T-cell (primary cell): ENCODE measurements at regions not wholly inside any gene's neighbourhood (a gene's known extent, or its start where the extent isn't known, plus 50 kb on each side); places are given as distances from the start of the nearest gene placed in this dataset.

ENCODE experiments used
- ATAC-seq, 4 experiments: fragments of 200-7000 bp in 3 of 4; fragments of 150-1000 bp in 1 of 4; cut with Tn5 transposase; replicated peaks in 1 of 4; 1 replicate in 3 of 4; 2 replicates in 1 of 4; pipeline ENCODE4 v1.10.0; 2021; ENCODE audit warnings: moderate library complexity in 3 of 4, mild to moderate bottlenecking in 2 of 4, moderate number of reproducible peaks in 1 of 4
- CTCF ChIA-PET, 2 donors: fragments of 300-600 bp; sonication (Branson Sonifier 250); formaldehyde crosslinking; loops; one replicate each; lab custom pipeline; 2022; ENCODE audit warnings: antibody characterized with exemption in 2 of 2; lab: Charles Lee
- POLR2A ChIA-PET, 2 donors: fragments of 300-600 bp; sonication (Branson Sonifier 250); formaldehyde crosslinking; loops; one replicate each; lab custom pipeline; 2022; ENCODE audit warnings: antibody characterized with exemption in 2 of 2; lab: Charles Lee
- DNase-seq, 35 experiments: peaks; one replicate each; pipeline versions ENCODE4 v3.0.0 to v3.0.0-alpha.2; 2013 to 2023
- H3K27ac ChIP-seq: one replicate; pipeline ENCODE4 v1.5.1; 2013; ENCODE audit warnings: low read length
- H3K27me3 ChIP-seq, 2 experiments: replicated peaks in 1 of 2; 1 replicate in 1 of 2; 2 replicates in 1 of 2; pipeline versions ENCODE4 v1.6.1 to v1.7.0; 2013; ENCODE audit warnings: low read length in 1 of 2, mixed read lengths in 1 of 2; ENCODE audit not compliant: control insufficient read depth in 2 of 2, insufficient read depth in 2 of 2; ENCODE audit errors: extremely low read depth in 1 of 2
- H3K36me3 ChIP-seq, 2 donors: 1 replicate in 1 of 2; 2 replicates in 1 of 2; pipeline versions ENCODE4 v1.6.1 to v1.7.0; 2013; ENCODE audit warnings: low read length in 1 of 2; ENCODE audit not compliant: control insufficient read depth in 2 of 2, insufficient read depth in 1 of 2; ENCODE audit errors: extremely low read depth in 1 of 2
- H3K4me1 ChIP-seq, 2 experiments: 1 replicate in 1 of 2; 2 replicates in 1 of 2; pipeline versions ENCODE4 v1.6.1 to v1.7.0; 2013; ENCODE audit warnings: low read length in 2 of 2, mixed read lengths in 1 of 2; ENCODE audit not compliant: insufficient read depth in 2 of 2, control insufficient read depth in 1 of 2; ENCODE audit errors: extremely low read depth in 1 of 2
- H3K4me3 ChIP-seq, 2 donors: 1 replicate in 1 of 2; 2 replicates in 1 of 2; pipeline versions ENCODE4 v1.5.1 to v1.7.0; 2013; ENCODE audit warnings: mild to moderate bottlenecking in 2 of 2, low read length in 1 of 2, moderate library complexity in 1 of 2; ENCODE audit not compliant: control insufficient read depth in 1 of 2; ENCODE audit errors: extremely low read depth in 1 of 2
- H3K9me3 ChIP-seq: 2 replicates; pipeline ENCODE4 v1.7.0; 2013
- H3K27ac Mint-ChIP-seq, 2 donors: one replicate each; pipeline ENCODE4 v1.8.0; 2020 to 2021; ENCODE audit warnings: mild to moderate bottlenecking in 2 of 2, mixed read lengths in 2 of 2
- H3K27me3 Mint-ChIP-seq, 2 donors: one replicate each; pipeline ENCODE4 v1.8.0; 2021 to 2022; ENCODE audit warnings: mixed read lengths in 2 of 2
- H3K36me3 Mint-ChIP-seq: one replicate; pipeline ENCODE4 v1.8.0; 2021; ENCODE audit warnings: mixed read lengths
- H3K4me1 Mint-ChIP-seq, 3 donors: one replicate each; pipeline ENCODE4 v1.8.0; 2020 to 2022; ENCODE audit warnings: mixed read lengths in 3 of 3, mild to moderate bottlenecking in 1 of 3
- H3K4me3 Mint-ChIP-seq, 3 donors: one replicate each; pipeline ENCODE4 v1.8.0; 2020 to 2022; ENCODE audit warnings: mild to moderate bottlenecking in 3 of 3, mixed read lengths in 3 of 3, moderate library complexity in 3 of 3
- H3K9me3 Mint-ChIP-seq, 3 donors: one replicate each; pipeline ENCODE4 v1.8.0; 2020 to 2022; ENCODE audit warnings: mixed read lengths in 3 of 3
- WGBS: methylation state at CpG from one replicate; pipeline ENCODE4 v1.1.5; 2013; ENCODE audit warnings: missing lambda C conversion rate; ENCODE audit not compliant: insufficient coverage; 5-methylcytosine and 5-hydroxymethylcytosine counted together

- no peak for ATAC-seq
- POLR2A ChIA-PET, result no interaction called here
- no peak overlapping the region for H3K4me3 ChIP-seq
Measured at GRCh38 chr14:57038689-57039088, 228.4 kb upstream of the OTX2 start.

GRCh38 chr14:57031474-57031873 lies 221.2 kb upstream of the OTX2 start:
- Mint-ChIP-seq H3K4me3 (no peak overlapping the region), H3K36me3 (no peaks in the 10 kb centered on the region), H3K9me3 (peaks cover 0 to 10% (median 6%) of the 10 kb centered on the region in 3 donors), H3K4me1 (no peaks in the 10 kb centered on the region), H3K27me3 (peaks cover 7 to 10% of the 10 kb centered on the region in 2 donors), H3K27ac (no peak overlapping the region)
- ChIA-PET CTCF (no interaction called here), POLR2A (no interaction called here)
- Histone ChIP-seq H3K9me3 (no peaks in the 10 kb centered on the region), H3K4me3 (no peak overlapping the region), H3K36me3 (no peaks in the 10 kb centered on the region), H3K4me1 (no peaks in the 10 kb centered on the region), H3K27me3 (peaks cover 0 to 3% of the 10 kb centered on the region in 2 experiments), H3K27ac (no peak overlapping the region)
- WGBS, result no CpG with 5 or more reads among the region's 1 CpG
- DNase-seq, result no peak
- no peak for ATAC-seq

More at GRCh38 chr14:57038689-57039088, 228.4 kb upstream of the OTX2 start:
- Mint-ChIP-seq H3K4me3 (no peak overlapping the region), H3K27ac (no peak overlapping the region), H3K36me3 (no peaks in the 10 kb centered on the region), H3K27me3 (peaks cover 7% of the 10 kb centered on the region in 2 donors), H3K9me3 (no peaks in the 10 kb centered on the region), H3K4me1 (no peaks in the 10 kb centered on the region)
- no peaks in the 10 kb centered on the region for H3K9me3 ChIP-seq
- no peak for DNase-seq
- CTCF ChIA-PET, result no interaction called here
- H3K36me3 ChIP-seq, result no peaks in the 10 kb centered on the region
- no peaks in the 10 kb centered on the region for H3K4me1 ChIP-seq
- H3K27ac ChIP-seq, result no peak overlapping the region
- no peaks in the 10 kb centered on the region for H3K27me3 ChIP-seq
- WGBS, result 11% methylated on average over 1 of the region's 1 CpG

- no peaks in the 10 kb centered on the region for H3K4me1 Mint-ChIP-seq
- ChIA-PET POLR2A (no interaction called here), CTCF (no interaction called here)
- Histone ChIP-seq H3K36me3 (no peaks in the 10 kb centered on the region), H3K27me3 (peaks cover 0 to 3% of the 10 kb centered on the region in 2 experiments), H3K4me3 (no peak overlapping the region), H3K4me1 (no peaks in the 10 kb centered on the region), H3K27ac (no peak overlapping the region), H3K9me3 (no peaks in the 10 kb centered on the region)
- peaks cover 7 to 8% of the 10 kb centered on the region in 2 donors for H3K27me3 Mint-ChIP-seq
- WGBS, result no CpG with 5 or more reads among the region's 2 CpGs
- H3K36me3 Mint-ChIP-seq, result no peaks in the 10 kb centered on the region
- H3K9me3 Mint-ChIP-seq, result peaks cover 0 to 10% (median 6%) of the 10 kb centered on the region in 3 donors
- DNase-seq (no peak), ATAC-seq (no peak)
- H3K27ac Mint-ChIP-seq, result no peak overlapping the region
- H3K4me3 Mint-ChIP-seq, result no peak overlapping the region
Measured at GRCh38 chr14:57029620-57030253, 219.5 kb upstream of the OTX2 start.

GRCh38 chr14:57025456-57025855 lies 215.2 kb upstream of the OTX2 start:
- ATAC-seq, result no peak
- ChIA-PET CTCF (interaction anchor here in 1 of 2 donors (1.0 kb wide), 1 partner anchor 1388 kb away, joined by 4 read pairs; no protein-coding TSS in a partner anchor), POLR2A (no interaction called here)
- Histone ChIP-seq H3K27ac (no peak overlapping the region), H3K9me3 (no peaks in the 10 kb centered on the region), H3K27me3 (no peaks in the 10 kb centered on the region), H3K36me3 (no peaks in the 10 kb centered on the region), H3K4me1 (no peaks in the 10 kb centered on the region), H3K4me3 (no peak overlapping the region)
- DNase-seq, result no peak
- H3K36me3 Mint-ChIP-seq, result no peaks in the 10 kb centered on the region
- no peak overlapping the region for H3K27ac Mint-ChIP-seq
- no peak overlapping the region for H3K4me3 Mint-ChIP-seq
- H3K9me3 Mint-ChIP-seq, result peaks cover 0 to 7% (median 2%) of the 10 kb centered on the region in 3 donors
- no peaks in the 10 kb centered on the region for H3K4me1 Mint-ChIP-seq
- no peaks in the 10 kb centered on the region for H3K27me3 Mint-ChIP-seq

GRCh38 chr14:57022608-57023007 lies 212.3 kb upstream of the OTX2 start:
- POLR2A ChIA-PET, result no interaction called here
- H3K27me3 ChIP-seq, result no peaks in the 10 kb centered on the region
- H3K9me3 Mint-ChIP-seq, result peaks cover 0 to 8% (median 0%) of the 10 kb centered on the region in 3 donors
- peaks cover 0 to 3% of the 10 kb centered on the region in 2 donors for H3K27me3 Mint-ChIP-seq
- H3K4me3 ChIP-seq, result no peak overlapping the region
- no peaks in the 10 kb centered on the region for H3K4me1 Mint-ChIP-seq
- no peaks in the 10 kb centered on the region for H3K4me1 ChIP-seq
- 85% methylated on average over 3 of the region's 6 CpGs for WGBS
- no peak overlapping the region for H3K4me3 Mint-ChIP-seq
- H3K36me3 ChIP-seq, result no peaks in the 10 kb centered on the region
- CTCF ChIA-PET, result no interaction called here
- no peak for DNase-seq
- H3K9me3 ChIP-seq, result no peaks in the 10 kb centered on the region
- no peak overlapping the region for H3K27ac Mint-ChIP-seq
- no peaks in the 10 kb centered on the region for H3K36me3 Mint-ChIP-seq
- no peak for ATAC-seq
- no peak overlapping the region for H3K27ac ChIP-seq

- no peak for DNase-seq
- no peak for ATAC-seq
- Mint-ChIP-seq H3K4me3 (no peak overlapping the region), H3K27me3 (peaks cover 0 to 5% of the 10 kb centered on the region in 2 donors), H3K4me1 (no peaks in the 10 kb centered on the region), H3K9me3 (peaks cover 3 to 10% (median 4%) of the 10 kb centered on the region in 3 donors), H3K27ac (no peak overlapping the region), H3K36me3 (no peaks in the 10 kb centered on the region)
- ChIA-PET CTCF (no interaction called here), POLR2A (no interaction called here)
- no CpG with 5 or more reads among the region's 1 CpG for WGBS
- no peaks in the 10 kb centered on the region for H3K36me3 ChIP-seq
- H3K4me3 ChIP-seq, result no peak overlapping the region
- H3K9me3 ChIP-seq, result no peaks in the 10 kb centered on the region
- no peaks in the 10 kb centered on the region for H3K4me1 ChIP-seq
- no peaks in the 10 kb centered on the region for H3K27me3 ChIP-seq
- H3K27ac ChIP-seq, result no peak overlapping the region
Measured at GRCh38 chr14:57018065-57018464, 207.8 kb upstream of the OTX2 start.
